GM21825 (cell line): ENCODE measurements at regions not wholly inside any gene's neighbourhood (a gene's known extent, or its start where the extent isn't known, plus 50 kb on each side); places are given as distances from the start of the nearest gene placed in this dataset.
"Not testable (repeated sequence)": the region's sequence is repeated elsewhere in the genome, so short reads cannot be mapped to it uniquely, and the experiment has no call there.

Source experiments
- ATAC-seq: cut with Tn5 transposase; IDR thresholded peaks from one replicate; pipeline ENCODE4 v1.9.1; 2021; ENCODE audit warnings: mild to moderate bottlenecking, moderate library complexity; ENCODE audit not compliant: unreplicated experiment

GRCh38 chr16:6753553-6753952 is 579.1 kb upstream of the RBFOX1 start:
- ATAC-seq: no peak

GRCh38 chr16:6751191-6751590 is 581.5 kb upstream of the RBFOX1 start:
- ATAC-seq: no peak

GRCh38 chr16:6749698-6750097 is 582.9 kb upstream of the RBFOX1 start:
- no peak for ATAC-seq

- ATAC-seq: not testable (repeated sequence)
These were observed 596.3 kb upstream of the RBFOX1 start for GRCh38 chr16:6736302-6736701.

GRCh38 chr16:6735631-6736030 is 597.0 kb upstream of the RBFOX1 start:
- no peak for ATAC-seq

- no peak for ATAC-seq
These were observed 600.5 kb upstream of the RBFOX1 start for GRCh38 chr16:6732166-6732565.

- no peak for ATAC-seq
These were observed 604.3 kb upstream of the RBFOX1 start for GRCh38 chr16:6728381-6728780.

- ATAC-seq: no peak
These were observed 606.0 kb upstream of the RBFOX1 start for GRCh38 chr16:6726621-6727020.

GRCh38 chr16:6725634-6726331 is 606.9 kb upstream of the RBFOX1 start:
- no peak for ATAC-seq

GRCh38 chr16:6725206-6725605 is 607.4 kb upstream of the RBFOX1 start:
- not testable (repeated sequence) for ATAC-seq

GRCh38 chr16:6722786-6723185 is 609.9 kb upstream of the RBFOX1 start:
- no peak for ATAC-seq

GRCh38 chr16:6714510-6714909 is 618.1 kb upstream of the RBFOX1 start:
- no peak for ATAC-seq

GRCh38 chr16:6709736-6710135 is 622.9 kb upstream of the RBFOX1 start:
- ATAC-seq: no peak

GRCh38 chr16:6708576-6709215 is 623.9 kb upstream of the RBFOX1 start:
- no peak for ATAC-seq

- ATAC-seq: no peak
These were observed 628.2 kb upstream of the RBFOX1 start for GRCh38 chr16:6704306-6704930.

GRCh38 chr16:6701096-6701495 is 631.5 kb upstream of the RBFOX1 start:
- ATAC-seq: no peak

GRCh38 chr16:6698548-6698947 is 634.1 kb upstream of the RBFOX1 start:
- ATAC-seq: no peak

GRCh38 chr16:6695666-6696065 is 637.0 kb upstream of the RBFOX1 start:
- ATAC-seq: no peak

GRCh38 chr16:6694636-6695035 is 638.0 kb upstream of the RBFOX1 start:
- ATAC-seq: no peak

GRCh38 chr16:6693418-6693817 is 639.2 kb upstream of the RBFOX1 start:
- not testable (repeated sequence) for ATAC-seq

GRCh38 chr16:6692874-6693273 is 639.8 kb upstream of the RBFOX1 start:
- no peak for ATAC-seq

- ATAC-seq: no peak
These were observed 641.9 kb upstream of the RBFOX1 start for GRCh38 chr16:6690741-6691140.
